Activated T-helper 1 cell treated with Interleukin-2 at 50 U/mL for 16 hours (primary cell): ENCODE measurements at regions not wholly inside any gene's neighbourhood (a gene's known extent, or its start where the extent isn't known, plus 50 kb on each side); places are given as distances from the start of the nearest gene placed in this dataset.

Source experiments
- DNase-seq: peaks from one replicate; pipeline ENCODE4 v3.0.0-alpha.2; 2020; ENCODE audit warnings: low read depth

GRCh38 chr9:126017758-126018157 is 270.6 kb downstream of the PBX3 start:
- no peak for DNase-seq

DNA sequence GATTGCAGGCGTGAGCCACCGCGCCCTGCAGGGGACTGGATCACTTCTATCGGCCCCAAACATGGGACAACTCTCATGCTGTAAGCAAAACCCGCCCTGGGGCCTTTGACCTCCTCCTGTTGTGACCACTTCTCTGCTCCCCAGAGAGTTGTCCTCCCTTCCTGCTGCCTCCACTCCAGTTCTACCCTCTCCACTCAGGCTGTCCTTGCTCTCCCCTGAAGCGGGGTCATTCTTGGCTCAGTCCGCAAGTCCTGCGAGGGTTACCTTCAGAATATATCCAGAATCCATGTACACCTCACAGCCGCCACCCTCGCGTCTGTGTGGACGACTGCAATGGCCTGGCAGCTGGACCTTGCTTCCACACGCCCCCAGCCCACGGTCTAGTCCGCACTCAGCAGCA is 273.7 kb downstream of the PBX3 start:
- DNase-seq: no peak

DNA sequence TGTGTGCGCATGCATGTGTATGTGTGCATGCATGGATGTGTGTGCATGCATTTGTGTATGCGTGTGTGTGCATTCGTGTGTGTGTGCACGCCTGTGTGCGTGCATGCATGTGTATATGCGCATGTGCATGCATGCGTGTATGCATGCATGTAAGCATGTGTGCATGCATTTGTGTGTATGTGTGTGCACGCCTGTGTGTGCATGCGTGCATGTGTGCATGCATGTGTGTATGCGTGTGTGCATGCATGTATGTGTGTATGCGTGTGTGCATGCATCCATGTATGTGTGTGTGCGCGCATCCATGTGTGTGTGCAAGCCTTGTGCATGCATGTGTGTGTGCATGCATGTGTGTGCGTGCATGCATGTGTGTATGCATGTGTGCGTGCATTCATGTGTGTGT is 276.8 kb downstream of the PBX3 start:
- no peak for DNase-seq

GRCh38 chr9:126024581-126025230 is 277.5 kb downstream of the PBX3 start:
- no peak for DNase-seq

- no peak for DNase-seq
Observed at GRCh38 chr9:126025991-126026390, 278.8 kb downstream of the PBX3 start.

- DNase-seq: no peak
Observed at GRCh38 chr9:126027566-126027965, 280.4 kb downstream of the PBX3 start.

DNA sequence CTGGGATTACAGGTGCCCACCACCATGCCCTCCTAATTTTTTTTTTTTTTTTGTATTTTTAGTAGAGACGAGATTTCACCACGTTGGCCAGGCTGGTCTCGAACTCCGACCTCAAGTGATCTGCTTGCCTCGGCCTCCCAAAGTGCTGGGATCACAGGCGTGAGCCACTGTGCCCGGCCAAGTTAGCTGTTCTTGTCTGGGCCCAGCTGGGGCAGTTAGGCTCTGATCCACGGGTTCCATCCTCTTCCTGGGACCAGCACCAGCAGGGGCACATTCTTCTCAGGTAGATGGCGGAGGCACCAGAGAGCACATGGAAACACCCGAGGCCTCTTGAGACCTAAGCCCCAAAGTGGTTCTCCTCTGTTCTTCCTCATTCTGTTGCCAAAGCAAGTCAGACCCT is 281.6 kb downstream of the PBX3 start:
- no peak for DNase-seq

GRCh38 chr9:126030716-126031115 is 283.5 kb downstream of the PBX3 start:
- DNase-seq: no peak

DNA sequence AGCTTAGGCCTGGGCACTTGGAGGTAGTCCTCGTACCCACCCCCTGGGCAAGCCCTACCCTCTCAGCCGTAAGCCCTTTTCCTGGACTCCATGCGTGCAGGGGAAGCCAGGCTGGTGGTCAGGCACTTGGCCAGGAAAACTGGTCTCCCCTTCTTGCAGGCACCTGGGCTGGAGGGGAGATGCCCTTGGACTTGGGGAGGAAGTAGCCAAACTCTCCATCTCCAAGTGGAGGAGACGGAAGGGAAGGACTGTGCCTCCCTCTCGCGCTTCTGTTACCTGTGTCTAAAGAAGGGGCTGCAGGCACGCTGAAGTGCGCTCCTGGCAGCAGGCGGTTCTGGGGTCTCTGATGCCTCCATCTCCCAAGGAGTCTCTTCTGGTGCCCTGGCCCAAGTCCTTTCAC is 283.9 kb downstream of the PBX3 start:
- DNase-seq: no peak

DNA sequence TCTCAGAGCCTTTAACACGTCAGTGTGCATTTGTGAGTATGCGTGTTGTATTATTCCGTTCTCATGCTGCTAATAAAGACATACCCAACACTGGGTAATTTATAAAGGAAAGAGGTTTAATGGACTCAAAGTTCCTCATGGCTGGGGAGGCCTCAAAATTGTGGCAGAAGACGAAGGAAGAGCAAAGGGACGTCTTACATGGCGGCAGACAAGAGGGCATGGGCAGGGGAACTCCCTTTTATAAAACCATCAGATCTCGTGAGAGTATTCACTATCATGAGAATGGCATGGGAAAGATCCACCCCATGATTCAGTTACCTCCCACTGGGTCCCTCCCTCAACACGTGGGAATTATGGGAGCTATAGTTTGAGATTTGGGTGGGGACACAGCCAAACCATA is 285.0 kb downstream of the PBX3 start:
- no peak for DNase-seq

DNA sequence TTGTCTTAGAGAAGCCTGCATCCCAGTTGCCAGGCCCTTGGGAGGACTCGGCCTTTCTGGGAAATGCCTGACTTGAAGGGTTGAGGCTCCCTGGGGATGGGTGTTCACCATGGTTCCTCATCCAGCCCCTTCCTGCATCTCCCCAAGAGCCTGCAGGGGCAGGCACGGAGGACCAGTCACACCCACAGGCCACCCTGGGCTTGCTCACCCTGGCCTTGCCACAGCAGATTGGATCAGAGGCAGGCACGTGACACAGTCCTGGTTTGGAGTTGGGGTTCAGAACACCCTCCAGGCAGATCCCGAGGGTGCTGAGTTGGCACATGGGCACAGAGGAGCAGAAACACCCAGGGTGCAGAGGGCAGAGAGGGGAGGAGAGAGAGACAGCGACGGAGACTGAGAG is 286.1 kb downstream of the PBX3 start:
- no peak for DNase-seq

DNA sequence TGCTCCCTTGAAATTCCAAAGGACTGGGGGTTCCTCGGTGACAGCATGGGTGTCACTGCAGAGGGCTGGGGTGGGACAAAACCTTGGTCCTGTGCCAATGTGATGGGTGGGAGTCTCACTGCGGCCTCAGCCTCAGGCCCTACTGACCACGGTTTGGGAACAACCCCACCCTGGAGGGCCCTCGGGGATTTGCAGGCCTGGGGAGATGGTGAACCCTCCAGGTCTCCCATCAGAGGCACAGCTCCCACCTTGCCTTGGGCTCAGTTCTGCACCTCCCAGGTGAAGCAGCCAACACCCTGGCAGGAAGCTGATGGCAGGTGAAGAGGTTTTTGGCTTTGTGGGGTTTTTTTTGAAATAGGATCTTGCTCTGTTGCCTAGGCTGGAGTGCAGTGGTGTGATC is 286.8 kb downstream of the PBX3 start:
- no peak for DNase-seq

GRCh38 chr9:126036881-126037291 is 289.7 kb downstream of the PBX3 start:
- DNase-seq: no peak

- no peak for DNase-seq
Observed at GRCh38 chr9:126038790-126039189, 287.8 kb upstream of the MVB12B start.

DNA sequence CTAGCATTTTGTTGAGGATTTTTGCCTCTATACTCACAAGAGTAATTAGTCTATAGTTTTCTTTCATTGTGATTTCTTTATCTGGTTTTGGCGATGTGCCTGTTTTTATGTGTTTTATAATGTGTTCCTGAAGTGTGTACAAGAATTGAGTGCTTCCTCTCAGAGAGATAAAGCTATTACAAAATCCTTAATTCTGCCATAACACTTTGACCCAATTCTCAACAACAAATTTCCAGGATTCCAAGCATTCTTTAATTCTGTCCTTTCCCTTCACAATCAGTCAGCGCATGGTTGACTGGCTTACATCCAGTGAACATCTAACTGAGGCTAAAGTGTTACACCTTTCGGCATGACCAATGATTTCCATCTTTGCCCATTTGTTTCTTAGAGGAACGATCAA is 282.9 kb upstream of the MVB12B start:
- no peak for DNase-seq

DNA sequence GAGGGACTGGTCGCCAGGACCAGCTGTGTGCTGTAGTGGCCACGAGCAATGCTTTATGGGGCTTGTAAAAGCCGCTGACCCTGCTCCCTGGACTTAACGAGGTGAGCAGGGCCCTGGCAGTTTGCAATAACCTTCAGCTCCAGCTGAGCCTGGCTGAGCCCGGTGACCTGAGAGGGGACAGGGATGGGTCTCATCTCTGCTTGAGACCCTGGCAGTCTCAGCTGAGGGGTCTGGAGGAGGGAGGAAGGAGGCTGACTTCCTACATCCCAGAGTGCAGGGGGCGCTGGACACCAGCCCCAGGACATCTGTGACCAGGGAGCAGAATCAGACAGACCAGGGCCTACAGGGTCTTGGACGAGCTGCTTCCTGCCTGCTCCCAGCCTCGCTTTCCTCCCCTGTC is 277.5 kb upstream of the MVB12B start:
- DNase-seq: no peak

DNA sequence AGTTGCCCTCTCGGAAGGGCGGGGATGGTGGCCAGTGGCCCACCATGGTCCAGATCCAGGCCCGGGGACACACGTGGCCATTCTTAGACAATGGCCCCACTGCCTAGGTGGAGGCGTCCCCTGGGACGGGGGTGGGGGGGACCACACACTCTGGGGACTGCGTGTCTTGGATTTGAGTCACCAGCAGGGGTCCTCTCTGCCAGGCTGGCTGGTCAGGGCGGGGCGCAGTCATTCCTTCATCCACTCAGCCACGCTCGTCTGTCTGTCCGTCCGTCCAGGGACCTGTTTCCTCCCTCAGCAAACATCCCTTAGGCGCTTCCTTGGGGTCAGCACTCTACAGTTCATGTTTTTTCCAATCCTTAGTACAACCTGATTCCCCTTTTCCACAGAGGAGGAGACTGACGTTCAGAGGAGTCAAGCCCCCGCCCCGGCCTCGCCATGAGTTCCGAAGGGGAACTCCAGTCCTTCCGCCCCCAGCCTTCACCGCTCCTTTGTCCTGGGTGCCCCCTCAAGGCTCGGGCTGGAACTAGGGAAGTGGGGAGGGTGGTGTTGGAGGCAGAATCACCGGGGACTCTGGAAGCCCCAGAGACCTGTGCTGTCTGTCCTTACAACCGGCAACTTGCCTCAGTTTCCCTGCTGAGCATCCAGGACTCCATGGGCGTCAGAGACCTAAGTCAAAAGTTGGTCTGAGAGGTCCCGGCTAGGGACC is 276.6 kb upstream of the MVB12B start:
- DNase-seq: no peak

GRCh38 chr9:126050605-126050990 is 276.0 kb upstream of the MVB12B start:
- DNase-seq: no peak

DNA sequence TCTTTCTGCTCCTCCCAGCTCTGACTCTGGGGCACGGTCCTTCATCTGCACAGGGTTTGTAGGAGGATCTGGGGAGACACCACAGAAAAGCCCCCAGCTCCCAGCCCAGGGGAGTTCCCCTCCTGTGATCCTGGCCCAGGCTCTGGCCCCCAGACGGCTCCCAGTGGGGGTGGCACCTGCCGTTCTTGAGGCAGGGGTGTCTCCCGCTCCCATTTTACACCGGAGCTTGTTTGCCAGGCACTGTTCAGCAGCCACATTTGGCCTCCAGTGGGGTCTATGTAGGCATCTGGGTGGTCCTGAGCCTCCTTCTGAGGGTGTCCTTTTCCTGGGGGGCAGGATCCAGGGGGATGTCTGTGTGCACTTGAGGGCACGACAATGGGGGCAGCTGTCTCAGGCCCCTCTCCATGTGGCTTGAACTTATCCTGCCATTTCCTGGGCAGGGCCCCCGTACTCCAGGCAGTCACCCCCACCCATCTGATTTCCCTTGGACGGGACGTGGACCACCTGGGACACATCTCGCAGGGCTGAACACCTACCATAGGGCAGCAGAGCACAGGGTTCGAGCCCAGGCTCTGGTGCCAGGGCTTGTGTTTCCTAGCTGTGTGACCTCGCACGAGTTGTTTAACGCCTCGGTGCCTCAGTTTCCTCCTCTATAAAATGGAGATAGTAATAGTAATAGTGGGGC is 275.0 kb upstream of the MVB12B start:
- no peak for DNase-seq

DNA sequence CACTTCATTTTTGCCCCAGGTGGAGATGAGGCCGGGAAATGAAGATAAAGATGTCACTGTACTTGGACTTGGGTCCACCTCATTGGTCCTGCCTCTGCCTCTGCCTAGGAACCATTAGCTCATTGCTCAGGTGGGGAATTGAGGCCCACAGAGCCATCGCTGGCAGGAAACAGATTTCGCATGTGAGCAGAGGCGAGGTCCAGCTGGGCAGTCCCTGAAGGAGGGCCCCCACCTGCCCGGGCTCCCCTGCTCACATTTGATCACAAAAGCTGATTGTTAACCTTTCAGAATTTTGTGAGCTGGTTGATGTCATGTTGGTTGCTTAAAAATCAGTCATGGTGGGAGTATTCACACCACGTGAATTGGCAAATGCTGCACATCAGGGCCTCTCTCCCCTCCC is 273.8 kb upstream of the MVB12B start:
- no peak for DNase-seq

DNA sequence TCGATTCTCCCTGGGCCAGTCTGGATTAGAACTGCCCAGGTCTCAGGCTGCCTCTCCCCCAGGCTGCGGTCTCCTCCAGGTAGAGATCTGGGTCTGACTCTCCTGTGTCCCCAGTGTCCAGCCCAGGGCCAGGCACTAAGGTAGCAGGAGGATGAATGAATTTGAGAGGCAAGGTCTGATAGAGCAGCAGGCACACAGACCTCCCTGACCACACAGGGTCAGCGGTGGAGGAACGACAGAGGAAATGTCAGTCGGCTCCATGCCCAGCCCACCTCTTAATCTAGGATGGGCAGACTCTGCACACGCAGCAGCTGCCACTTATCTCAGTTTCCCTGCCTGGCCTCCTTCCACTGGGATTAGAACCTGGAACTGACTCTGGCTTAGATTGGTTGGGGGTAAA is 272.7 kb upstream of the MVB12B start:
- no peak for DNase-seq

- no peak for DNase-seq
Observed at GRCh38 chr9:126055381-126055985, 271.1 kb upstream of the MVB12B start.
